GM23248 (cell line): ENCODE measurements at regions not wholly inside any gene's neighbourhood (a gene's known extent, or its start where the extent isn't known, plus 50 kb on each side); places are given as distances from the start of the nearest gene placed in this dataset. TPM values are rescaled to one million over a fixed set of nuclear protein-coding genes. Genes with fewer than 3 reads are reported as not detected.

Experiments used
- DNase-seq: peaks from one replicate; pipeline ENCODE4 v3.0.0-alpha.2; 2015
- H2AFZ ChIP-seq: fragments of 200-600 bp; sonication (generic); 2 replicates; pipeline ENCODE4 v1.6.1; 2016; ENCODE audit warnings: antibody characterized with exemption
- H3F3A ChIP-seq: fragments of 200-600 bp; sonication (generic); 2 replicates; pipeline ENCODE4 v1.6.1; 2016; ENCODE audit warnings: mild to moderate bottlenecking, antibody characterized with exemption, mixed run types; ENCODE audit not compliant: insufficient read depth
- H3K27ac ChIP-seq: fragments of 200-600 bp; sonication (generic); 2 replicates; pipeline ENCODE4 v1.5.1; 2016; ENCODE audit warnings: mild to moderate bottlenecking
- H3K27me3 ChIP-seq: fragments of 200-600 bp; sonication (generic); replicated peaks from 2 replicates; pipeline ENCODE4 v1.6.1; 2016; ENCODE audit warnings: mild to moderate bottlenecking; ENCODE audit not compliant: insufficient read depth
- H3K36me3 ChIP-seq: fragments of 200-600 bp; sonication (generic); 2 replicates; pipeline ENCODE4 v1.6.1; 2016; ENCODE audit warnings: low read depth, mild to moderate bottlenecking
- H3K4me1 ChIP-seq: fragments of 200-600 bp; sonication (generic); 2 replicates; pipeline ENCODE4 v1.6.1; 2016; ENCODE audit warnings: mild to moderate bottlenecking; ENCODE audit not compliant: insufficient read depth
- H3K4me2 ChIP-seq: fragments of 200-600 bp; sonication (generic); one replicate; pipeline ENCODE4 v1.6.1; 2016; ENCODE audit warnings: mild to moderate bottlenecking; ENCODE audit not compliant: unreplicated experiment
- H3K4me3 ChIP-seq: fragments of 200-600 bp; sonication (generic); 2 replicates; pipeline ENCODE4 v1.5.1; 2016; ENCODE audit warnings: mild to moderate bottlenecking
- H3K79me2 ChIP-seq: fragments of 200-600 bp; sonication (generic); 2 replicates; pipeline ENCODE4 v1.6.1; 2016; ENCODE audit warnings: mild to moderate bottlenecking; ENCODE audit not compliant: insufficient read depth
- H3K9ac ChIP-seq: fragments of 200-600 bp; sonication (generic); 2 replicates; pipeline ENCODE4 v1.6.1; 2016; ENCODE audit warnings: mild to moderate bottlenecking
- H3K9me2 ChIP-seq: fragments of 200-600 bp; sonication (generic); 2 replicates; pipeline ENCODE4 v1.6.1; 2016; ENCODE audit warnings: mixed run types, mild to moderate bottlenecking, moderate library complexity; ENCODE audit not compliant: insufficient read depth
- H3K9me3 ChIP-seq: fragments of 200-600 bp; sonication (generic); one replicate; pipeline ENCODE4 v1.6.1; 2017; ENCODE audit warnings: low read depth
- H4K20me1 ChIP-seq: fragments of 200-600 bp; sonication (generic); 2 replicates; pipeline ENCODE4 v1.6.0; 2016; ENCODE audit not compliant: insufficient read depth
- EZH2 ChIP-seq: fragments of 200-600 bp; sonication (generic); IDR thresholded peaks from 2 replicates; pipeline ENCODE4 v1.6.1; 2018; ENCODE audit warnings: antibody characterized with exemption, mild to moderate bottlenecking; ENCODE audit not compliant: insufficient read depth, poor library complexity, severe bottlenecking
- EZH2phosphoT487 ChIP-seq: fragments of 200-600 bp; sonication (generic); IDR thresholded peaks from 2 replicates; pipeline ENCODE4 v1.6.1; 2018; ENCODE audit warnings: antibody characterized with exemption, moderate library complexity, mild to moderate bottlenecking, low read depth; ENCODE audit not compliant: insufficient read depth
- WGBS, 2 experiments: methylation state at CpG; one replicate each; pipeline ENCODE4 v1.1.6; 2015 to 2017; ENCODE audit warnings: low lambda C conversion rate in 2 of 2, low coverage in 1 of 2; ENCODE audit errors: missing lambda C conversion rate in 2 of 2; 5-methylcytosine and 5-hydroxymethylcytosine counted together
- in situ Hi-C: fragments of 300-500 bp; cut with MboI; formaldehyde crosslinking; loops from 2 replicates; pipeline ENCODE4 v1.15.0; 2020
- small RNA-seq: library from RNA; depleted of rRNA; stranded (forward); fragments of <200 nt; gene quantifications from one replicate; pipeline ENCODE3, GENCODE V24; 2014; ENCODE audit warnings: low read depth, low replicate concordance

DNA sequence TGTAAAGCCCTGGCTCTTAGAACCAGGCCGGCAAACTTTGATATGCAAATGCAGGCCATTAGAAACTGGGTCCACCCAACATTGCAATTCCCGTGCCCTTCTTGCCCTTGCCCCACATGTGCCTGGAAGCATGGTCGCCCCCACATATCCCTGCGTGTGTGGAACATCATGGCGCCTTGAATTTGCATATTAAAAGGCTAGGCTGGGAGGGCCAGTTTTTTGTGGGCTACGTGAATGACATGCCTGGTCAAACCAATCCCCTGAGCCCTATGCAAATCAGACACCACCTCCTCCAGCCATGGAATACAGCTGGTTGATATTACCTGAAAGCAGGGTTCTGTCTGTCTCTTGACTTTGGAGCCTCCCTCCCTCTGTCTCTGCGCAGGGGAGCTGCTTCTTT lies 58.7 kb upstream of the ARHGEF26 start:
- Histone ChIP-seq H3K79me2 (no peaks in the 10 kb centered on the region), H3K9me2 (no peaks in the 10 kb centered on the region), H3K9me3 (no peaks in the 10 kb centered on the region), H3K9ac (no peak overlapping the region), H3K36me3 (no peaks in the 10 kb centered on the region), H3K4me2 (no peak overlapping the region), H4K20me1 (no peaks in the 10 kb centered on the region), H3K27ac (no peak overlapping the region), H3K4me3 (no peak overlapping the region), H3K4me1 (peaks cover 11% of the 10 kb centered on the region), H2AFZ (no peak overlapping the region), H3K27me3 (no peaks in the 10 kb centered on the region), H3F3A (no peaks in the 10 kb centered on the region)
- DNase-seq: no peak
- in situ Hi-C loops: no loop called here
- WGBS, 2 experiments: 73 to 82% methylated on average over 7 of the region's 7 CpGs
- TF ChIP-seq EZH2: no peak
- no peak for TF ChIP-seq EZH2phosphoT487

DNA sequence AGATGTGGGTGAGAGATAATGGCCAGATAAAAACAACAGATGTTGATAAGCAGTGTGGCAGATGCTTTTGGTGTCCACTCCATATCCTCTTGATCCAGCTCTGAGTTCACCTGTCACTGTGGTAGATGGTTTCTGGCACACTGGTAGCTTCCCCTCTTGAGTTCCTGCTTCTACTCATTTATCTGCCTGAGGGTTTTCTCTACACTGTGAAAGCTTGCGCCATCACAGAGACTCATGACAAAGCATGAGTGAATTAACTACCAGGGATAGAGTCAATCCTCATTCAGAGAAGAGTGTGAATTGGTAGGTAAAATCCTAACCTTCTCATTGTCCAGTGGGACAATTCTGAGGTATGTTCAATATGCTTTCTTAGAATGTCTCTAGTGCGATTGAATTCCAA lies 50.0 kb upstream of the ARHGEF26 start:
- DNase-seq: no peak
- no peaks in the 10 kb centered on the region for H3K9me3 ChIP-seq
- H3K9ac ChIP-seq: no peak overlapping the region
- H3K27me3 ChIP-seq: no peaks in the 10 kb centered on the region
- no peak overlapping the region for H3K4me3 ChIP-seq
- no peaks in the 10 kb centered on the region for H3K4me1 ChIP-seq
- no peaks in the 10 kb centered on the region for H3F3A ChIP-seq
- in situ Hi-C loops: no loop called here
- H2AFZ ChIP-seq: no peak overlapping the region
- no peaks in the 10 kb centered on the region for H3K36me3 ChIP-seq
- TF ChIP-seq EZH2 (no peak), EZH2phosphoT487 (no peak)
- no peak overlapping the region for H3K4me2 ChIP-seq
- no peaks in the 10 kb centered on the region for H3K9me2 ChIP-seq
- H4K20me1 ChIP-seq: no peaks in the 10 kb centered on the region
- no peak overlapping the region for H3K27ac ChIP-seq
- 55 to 60% methylated on average over 2 of the region's 2 CpGs for WGBS, 2 experiments
- no peaks in the 10 kb centered on the region for H3K79me2 ChIP-seq

Small RNA genes in the stretch of these regions (small RNA-seq; reads per million reads assigned to genes)
- gene RF00019 (not detected), gene RF00096 (not detected), gene RNU6-901P (not detected)
